PC-3 (cell line): ENCODE measurements at regions not wholly inside any gene's neighbourhood (a gene's known extent, or its start where the extent isn't known, plus 50 kb on each side); places are given as distances from the start of the nearest gene placed in this dataset.

Experiments used
- EZH2phosphoT487 ChIP-seq: fragments of 300-600 bp; sonication (generic); IDR thresholded peaks from 2 replicates; pipeline ENCODE4 v1.6.1; 2018; ENCODE audit warnings: mild to moderate bottlenecking, antibody characterized with exemption, low read length, borderline replicate concordance
- TF ChIP-seq, protein P1 (sequence below): fragments of 300-600 bp; sonication (generic); conservative IDR thresholded peaks from 2 replicates; pipeline ENCODE4 v1.5.1; 2017; ENCODE audit warnings: antibody characterized with exemption, low read depth, mild to moderate bottlenecking, low read length

- TF ChIP-seq, protein P1, sequence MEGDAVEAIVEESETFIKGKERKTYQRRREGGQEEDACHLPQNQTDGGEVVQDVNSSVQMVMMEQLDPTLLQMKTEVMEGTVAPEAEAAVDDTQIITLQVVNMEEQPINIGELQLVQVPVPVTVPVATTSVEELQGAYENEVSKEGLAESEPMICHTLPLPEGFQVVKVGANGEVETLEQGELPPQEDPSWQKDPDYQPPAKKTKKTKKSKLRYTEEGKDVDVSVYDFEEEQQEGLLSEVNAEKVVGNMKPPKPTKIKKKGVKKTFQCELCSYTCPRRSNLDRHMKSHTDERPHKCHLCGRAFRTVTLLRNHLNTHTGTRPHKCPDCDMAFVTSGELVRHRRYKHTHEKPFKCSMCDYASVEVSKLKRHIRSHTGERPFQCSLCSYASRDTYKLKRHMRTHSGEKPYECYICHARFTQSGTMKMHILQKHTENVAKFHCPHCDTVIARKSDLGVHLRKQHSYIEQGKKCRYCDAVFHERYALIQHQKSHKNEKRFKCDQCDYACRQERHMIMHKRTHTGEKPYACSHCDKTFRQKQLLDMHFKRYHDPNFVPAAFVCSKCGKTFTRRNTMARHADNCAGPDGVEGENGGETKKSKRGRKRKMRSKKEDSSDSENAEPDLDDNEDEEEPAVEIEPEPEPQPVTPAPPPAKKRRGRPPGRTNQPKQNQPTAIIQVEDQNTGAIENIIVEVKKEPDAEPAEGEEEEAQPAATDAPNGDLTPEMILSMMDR, result no peak
- TF ChIP-seq EZH2phosphoT487, result no peak
These were observed 82.7 kb upstream of the SLC6A11 start for GRCh38 chr3:10733297-10733696.
